SH-SY5Y (cell line): ENCODE measurements at regions not wholly inside any gene's neighbourhood (a gene's known extent, or its start where the extent isn't known, plus 50 kb on each side); places are given as distances from the start of the nearest gene placed in this dataset.

Experiments
- GATA2 ChIP-seq: IDR thresholded peaks from 2 replicates; pipeline ENCODE4 v1.6.1; 2011; ENCODE audit warnings: mild to moderate bottlenecking, low read depth, low read length
- GATA3 ChIP-seq: IDR thresholded peaks from 2 replicates; pipeline ENCODE4 v1.6.1; 2011; ENCODE audit warnings: low read depth, mild to moderate bottlenecking, low read length, moderate library complexity

GRCh38 chr13:95451656-95452055 is 100.9 kb upstream of the CLDN10 start:
- TF ChIP-seq GATA2 (no peak), GATA3 (no peak)

- TF ChIP-seq GATA2 (no peak), GATA3 (no peak)
Observed at GRCh38 chr13:95452375-95452774, 100.1 kb upstream of the CLDN10 start.

DNA sequence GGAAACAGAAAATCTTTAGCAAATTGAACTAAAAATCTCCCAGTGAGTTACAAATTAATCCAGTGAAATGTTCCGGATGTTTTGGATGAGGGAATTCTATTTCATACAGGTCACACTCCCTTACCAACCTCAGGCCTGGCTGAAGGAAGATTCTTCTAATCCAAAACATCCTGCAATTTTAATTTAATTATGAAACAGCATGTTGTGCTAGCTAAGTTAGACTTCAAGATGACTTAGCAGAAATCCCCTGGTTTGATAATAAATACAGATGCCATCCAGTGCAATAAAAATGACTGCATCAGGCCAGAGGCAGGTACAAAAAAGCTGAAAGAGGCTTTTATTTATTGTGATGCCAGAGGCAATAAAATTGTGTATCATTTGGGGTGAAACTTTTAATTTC is 96.7 kb upstream of the CLDN10 start:
- TF ChIP-seq GATA3, result no peak
- no peak for TF ChIP-seq GATA2

- TF ChIP-seq GATA2 (no peak), GATA3 (no peak)
Observed at GRCh38 chr13:95456815-95457214, 95.7 kb upstream of the CLDN10 start.

DNA sequence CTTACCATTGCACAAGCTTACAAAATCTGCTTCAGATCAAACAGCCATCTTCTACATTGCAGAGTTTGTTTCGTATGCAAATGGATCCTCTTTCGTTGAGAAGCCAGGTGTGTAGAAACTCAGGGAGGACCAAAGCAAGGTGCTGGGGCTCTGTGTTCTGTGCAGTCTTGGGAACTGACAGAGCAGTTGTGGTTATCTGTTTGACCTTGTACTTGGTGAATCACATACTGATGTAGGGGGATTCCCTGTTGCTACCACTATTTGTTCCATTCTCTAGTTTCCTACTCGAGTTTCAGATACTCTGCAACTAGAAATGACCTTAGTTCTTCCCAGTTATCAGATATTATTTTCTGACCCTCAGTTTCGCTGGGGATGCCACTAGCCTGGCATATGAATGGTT is 95.2 kb upstream of the CLDN10 start:
- TF ChIP-seq GATA3 (no peak), GATA2 (no peak)

DNA sequence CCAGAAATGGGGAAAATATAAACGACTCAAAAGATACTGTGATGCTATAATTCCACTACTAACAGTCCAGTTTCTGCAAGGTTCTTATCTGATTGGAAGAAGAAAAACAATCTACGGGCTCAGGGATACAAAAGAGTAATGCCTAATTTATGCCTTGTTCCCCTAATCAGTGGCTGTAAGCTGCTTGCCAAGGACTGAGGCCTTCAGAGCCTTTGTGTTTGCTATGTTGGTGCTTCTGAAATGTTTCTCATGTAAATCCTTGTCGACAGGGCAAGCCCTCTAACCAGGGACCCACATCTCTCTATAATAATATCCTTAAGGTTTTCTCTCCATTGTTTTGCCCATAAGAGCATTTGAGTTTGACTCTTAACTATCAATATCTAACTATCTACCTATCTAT is 89.7 kb upstream of the CLDN10 start:
- TF ChIP-seq GATA3 (no peak), GATA2 (no peak)

GRCh38 chr13:95463531-95463930 is 89.0 kb upstream of the CLDN10 start:
- TF ChIP-seq GATA3 (no peak), GATA2 (no peak)

GRCh38 chr13:95470574-95471366 is 81.8 kb upstream of the CLDN10 start:
- TF ChIP-seq GATA2, result no peak
- no peak for TF ChIP-seq GATA3

DNA sequence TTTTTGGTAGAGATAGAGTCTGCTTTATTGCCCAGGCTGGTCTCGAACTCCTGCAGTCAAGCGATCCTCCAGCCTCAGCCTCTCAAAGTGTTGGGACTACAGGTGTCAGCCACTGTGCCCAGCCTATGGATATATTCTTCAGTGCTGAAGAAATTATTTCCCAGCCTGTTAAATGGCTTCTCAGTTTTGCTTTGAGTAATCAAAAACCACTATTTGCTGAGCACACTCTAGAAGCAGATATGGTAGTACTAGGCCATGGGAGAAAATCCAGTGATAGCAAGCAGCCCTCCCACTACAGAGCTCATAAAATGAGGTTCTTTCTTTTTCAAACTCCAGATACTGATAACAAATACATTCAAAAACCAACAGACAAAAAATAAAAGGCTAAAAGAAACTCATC is 80.6 kb upstream of the CLDN10 start:
- no peak for TF ChIP-seq GATA3
- no peak for TF ChIP-seq GATA2

DNA sequence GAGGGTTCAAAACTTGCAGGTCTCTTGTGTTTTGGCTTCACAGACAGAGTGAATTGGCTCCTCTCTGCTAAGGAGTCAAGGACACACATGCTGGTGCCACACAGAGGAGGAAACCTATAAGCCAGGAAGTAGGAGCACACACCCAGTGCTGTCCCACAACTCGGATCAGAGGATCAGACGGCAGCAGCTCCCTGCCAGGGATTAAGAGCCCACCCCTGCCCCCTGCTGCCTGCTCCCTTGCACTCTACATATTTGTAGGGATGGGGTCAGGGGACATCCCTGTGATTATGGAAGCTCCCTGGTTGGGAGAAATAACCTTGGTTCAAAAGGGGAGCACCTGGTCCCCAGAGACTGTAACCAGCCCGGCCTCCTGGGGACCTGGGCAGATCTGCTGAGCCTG is 77.5 kb upstream of the CLDN10 start:
- TF ChIP-seq GATA2, result no peak
- no peak for TF ChIP-seq GATA3

GRCh38 chr13:95477187-95477586 is 75.3 kb upstream of the CLDN10 start:
- no peak for TF ChIP-seq GATA3
- no peak for TF ChIP-seq GATA2

GRCh38 chr13:95479731-95480130 is 72.8 kb upstream of the CLDN10 start:
- TF ChIP-seq GATA3 (no peak), GATA2 (no peak)

GRCh38 chr13:95480131-95480545 is 72.4 kb upstream of the CLDN10 start:
- TF ChIP-seq GATA2, result no peak

GRCh38 chr13:95480791-95481780 is 71.4 kb upstream of the CLDN10 start:
- TF ChIP-seq GATA2, result no peak

GRCh38 chr13:95484052-95484451 is 68.5 kb upstream of the CLDN10 start:
- TF ChIP-seq GATA2, result no peak
- TF ChIP-seq GATA3, result no peak
